HEK293 (cell line): ENCODE measurements at regions not wholly inside any gene's neighbourhood (a gene's known extent, or its start where the extent isn't known, plus 50 kb on each side); places are given as distances from the start of the nearest gene placed in this dataset.

ENCODE experiments used
- CTCF ChIA-PET: fragments of 350-600 bp; formaldehyde crosslinking; extraction: SDS; loops from one replicate; lab custom pipeline; 2021; ENCODE audit warnings: antibody characterized with exemption; lab: Yijun Ruan, JAX
- POLR2A ChIA-PET: fragments of 300-600 bp; formaldehyde crosslinking; extraction: SDS; loops from one replicate; lab custom pipeline; 2020; ENCODE audit warnings: antibody characterized with exemption, inconsistent platforms; lab: Yijun Ruan, JAX
- H3K27ac ChIP-seq: fragments of 200-500 bp; sonication (Bioruptor generic); 2 replicates; pipeline ENCODE4 v1.5.1; 2014; ENCODE audit warnings: low read depth, low read length, control low read depth, inconsistent platforms; ENCODE audit errors: extremely low read depth
- H3K36me3 ChIP-seq, 2 experiments: fragments of 200-500 bp in 1 of 2; sonication (Bioruptor generic) in 1 of 2; 1 replicate in 1 of 2; 2 replicates in 1 of 2; pipeline ENCODE4 v1.5.1; 2014 to 2017; ENCODE audit warnings: inconsistent platforms in 2 of 2, low read length in 2 of 2; ENCODE audit not compliant: control insufficient read depth in 2 of 2, insufficient read depth in 1 of 2
- H3K4me1 ChIP-seq: fragments of 200-500 bp; sonication (Bioruptor generic); 2 replicates; pipeline ENCODE4 v1.5.1; 2014; ENCODE audit warnings: mild to moderate bottlenecking, low read length, inconsistent platforms; ENCODE audit not compliant: control insufficient read depth, insufficient read depth
- H3K4me3 ChIP-seq: 2 replicates; pipeline ENCODE4 v1.5.1; 2011; ENCODE audit warnings: low read depth, mild to moderate bottlenecking, control low read depth, low read length, moderate library complexity
- H3K9me3 ChIP-seq: fragments of 200-500 bp; sonication (Bioruptor generic); 2 replicates; pipeline ENCODE4 v1.5.1; 2014; ENCODE audit warnings: low read depth, low read length, inconsistent platforms; ENCODE audit not compliant: control insufficient read depth, insufficient read depth
- FEZF1 ChIP-seq: fragments of 450-650 bp; formaldehyde crosslinking; IDR thresholded peaks from 2 replicates; pipeline ENCODE4 v1.5.1; 2016; ENCODE audit warnings: missing biosample characterization, missing genetic modification characterization
- GLIS1 ChIP-seq: fragments of 450-650 bp; formaldehyde crosslinking; IDR thresholded peaks from 2 replicates; pipeline ENCODE4 v1.5.1; 2016; ENCODE audit warnings: missing biosample characterization, missing genetic modification characterization
- RBAK ChIP-seq: fragments of 450-650 bp; formaldehyde crosslinking; IDR thresholded peaks from 2 replicates; pipeline ENCODE4 v1.5.1; 2016; ENCODE audit warnings: missing biosample characterization, missing genetic modification characterization
- ZBTB20 ChIP-seq: fragments of 450-650 bp; formaldehyde crosslinking; IDR thresholded peaks from 2 replicates; pipeline ENCODE4 v1.5.1; 2016; ENCODE audit warnings: missing biosample characterization, missing genetic modification characterization
- ZBTB21 ChIP-seq: fragments of 450-650 bp; formaldehyde crosslinking; IDR thresholded peaks from 2 replicates; pipeline ENCODE4 v1.5.1; 2017; ENCODE audit warnings: missing biosample characterization, missing genetic modification characterization
- ZIC2 ChIP-seq: fragments of 450-650 bp; formaldehyde crosslinking; IDR thresholded peaks from 2 replicates; pipeline ENCODE4 v1.5.1; 2016; ENCODE audit warnings: missing biosample characterization, missing genetic modification characterization
- ZNF157 ChIP-seq: fragments of 450-650 bp; formaldehyde crosslinking; IDR thresholded peaks from 2 replicates; pipeline ENCODE4 v1.5.1; 2016; ENCODE audit warnings: missing biosample characterization, missing genetic modification characterization
- ZNF16 ChIP-seq: fragments of 450-650 bp; formaldehyde crosslinking; IDR thresholded peaks from 2 replicates; pipeline ENCODE4 v1.5.1; 2016; ENCODE audit warnings: low read depth, missing biosample characterization, missing genetic modification characterization
- ZNF24 ChIP-seq: fragments of 450-650 bp; formaldehyde crosslinking; IDR thresholded peaks from 2 replicates; pipeline ENCODE4 v1.5.1; 2016; ENCODE audit warnings: missing biosample characterization, missing genetic modification characterization
- ZNF248 ChIP-seq: fragments of 450-650 bp; formaldehyde crosslinking; IDR thresholded peaks from 2 replicates; pipeline ENCODE4 v1.5.1; 2017; ENCODE audit warnings: missing biosample characterization, missing genetic modification characterization
- ZNF639 ChIP-seq: fragments of 450-650 bp; formaldehyde crosslinking; IDR thresholded peaks from 2 replicates; pipeline ENCODE4 v1.5.1; 2016; ENCODE audit warnings: missing biosample characterization, missing genetic modification characterization
- TF ChIP-seq, protein P1 (sequence below): fragments of 450-650 bp; formaldehyde crosslinking; IDR thresholded peaks from 2 replicates; pipeline ENCODE4 v1.5.1; 2016; ENCODE audit warnings: missing biosample characterization, missing genetic modification characterization

GRCh38 chr11:70522593-70523311, 124.4 kb downstream of the CTTN start:
- CTCF ChIA-PET: no interaction called here
- Histone ChIP-seq H3K27ac (no peak overlapping the region), H3K4me1 (no peaks in the 10 kb centered on the region), H3K4me3 (no peak overlapping the region), H3K9me3 (no peaks in the 10 kb centered on the region), H3K36me3 (no peaks in the 10 kb centered on the region)
- POLR2A ChIA-PET: no interaction called here
- TF ChIP-seq ZIC2 (tag by site-specific recombination): peak; percentile 97
- peak; percentile 54 for TF ChIP-seq ZBTB20 (tag by site-specific recombination)
- TF ChIP-seq GLIS1 (tag by site-specific recombination): peak; percentile 31; the same call in 1 of the 2 replicates
- no peak for TF ChIP-seq ZNF16
- TF ChIP-seq, all 188 proteins: peak for 3

DNA sequence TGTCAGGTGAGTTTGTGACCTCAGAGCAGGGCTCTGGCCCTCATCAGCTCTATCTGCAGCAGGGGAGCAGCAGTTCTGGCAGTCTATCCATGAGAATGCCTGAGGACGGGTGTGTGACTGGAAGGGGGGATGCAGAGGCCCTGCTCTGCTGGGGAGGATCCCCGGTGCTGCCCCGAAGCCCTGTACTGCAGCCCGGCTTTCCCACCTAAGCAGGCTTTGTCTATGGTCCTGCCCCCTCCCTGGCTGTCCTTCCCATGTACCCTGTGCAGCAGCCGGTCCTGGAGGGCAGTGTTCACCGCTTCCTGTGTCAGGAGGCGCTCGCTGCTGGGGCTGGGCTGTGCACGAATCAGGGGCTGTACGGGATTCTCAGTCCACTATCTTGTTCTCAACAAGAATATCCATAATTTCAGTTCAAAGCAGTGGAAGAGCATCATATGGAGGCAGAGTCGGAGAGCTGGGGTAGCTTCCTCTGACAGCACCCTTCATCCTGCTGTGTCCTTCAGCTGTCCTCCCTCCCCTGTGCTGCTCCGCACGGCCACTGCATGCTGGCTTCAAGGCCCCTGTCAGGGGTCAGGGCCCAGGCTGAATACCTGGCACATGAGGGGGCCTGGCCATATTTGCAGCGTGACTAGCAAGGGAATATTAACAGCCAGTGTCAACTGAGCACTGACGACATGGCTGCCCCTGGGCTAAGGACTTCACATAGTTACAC, 125.2 kb downstream of the CTTN start:
- POLR2A ChIA-PET: no interaction called here
- H3K4me3 ChIP-seq: no peak overlapping the region
- no peaks in the 10 kb centered on the region for H3K4me1 ChIP-seq
- no peaks in the 10 kb centered on the region for H3K36me3 ChIP-seq
- H3K9me3 ChIP-seq: no peaks in the 10 kb centered on the region
- TF ChIP-seq, protein P1, sequence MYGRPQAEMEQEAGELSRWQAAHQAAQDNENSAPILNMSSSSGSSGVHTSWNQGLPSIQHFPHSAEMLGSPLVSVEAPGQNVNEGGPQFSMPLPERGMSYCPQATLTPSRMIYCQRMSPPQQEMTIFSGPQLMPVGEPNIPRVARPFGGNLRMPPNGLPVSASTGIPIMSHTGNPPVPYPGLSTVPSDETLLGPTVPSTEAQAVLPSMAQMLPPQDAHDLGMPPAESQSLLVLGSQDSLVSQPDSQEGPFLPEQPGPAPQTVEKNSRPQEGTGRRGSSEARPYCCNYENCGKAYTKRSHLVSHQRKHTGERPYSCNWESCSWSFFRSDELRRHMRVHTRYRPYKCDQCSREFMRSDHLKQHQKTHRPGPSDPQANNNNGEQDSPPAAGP (tag by site-specific recombination): no peak
- TF ChIP-seq ZNF639 (tag by site-specific recombination) (no peak), ZIC2 (tag by site-specific recombination) (peak; percentile 45), ZNF248 (tag by site-specific recombination) (no peak), RBAK (tag by site-specific recombination) (no peak), ZBTB20 (tag by site-specific recombination) (0 out of 2 replicates have a peak, but pooled peaks have one; percentile 5)
- CTCF ChIA-PET: interaction anchor here (0.5 kb wide), 1 partner anchor 110 kb away, joined by 4 read pairs; no protein-coding TSS in a partner anchor
- H3K27ac ChIP-seq: no peak overlapping the region

- no peak overlapping the region for H3K27ac ChIP-seq
- no peak overlapping the region for H3K4me3 ChIP-seq
- TF ChIP-seq ZBTB21 (no peak), ZNF157 (tag by site-specific recombination) (peak; percentile 92)
- H3K36me3 ChIP-seq: no peaks in the 10 kb centered on the region
- ChIA-PET CTCF (interaction anchor here (0.5 to 1.0 kb wide), 2 partner anchors 13 to 109 kb away, joined by 3 to 4 read pairs; no protein-coding TSS in a partner anchor), POLR2A (interaction anchor here (0.5 kb wide), 1 partner anchor 12 kb away, joined by 3 read pairs; no protein-coding TSS in a partner anchor)
- no peaks in the 10 kb centered on the region for H3K4me1 ChIP-seq
- H3K9me3 ChIP-seq: no peaks in the 10 kb centered on the region
Observed at GRCh38 chr11:70524096-70524922, 126.0 kb downstream of the CTTN start.

DNA sequence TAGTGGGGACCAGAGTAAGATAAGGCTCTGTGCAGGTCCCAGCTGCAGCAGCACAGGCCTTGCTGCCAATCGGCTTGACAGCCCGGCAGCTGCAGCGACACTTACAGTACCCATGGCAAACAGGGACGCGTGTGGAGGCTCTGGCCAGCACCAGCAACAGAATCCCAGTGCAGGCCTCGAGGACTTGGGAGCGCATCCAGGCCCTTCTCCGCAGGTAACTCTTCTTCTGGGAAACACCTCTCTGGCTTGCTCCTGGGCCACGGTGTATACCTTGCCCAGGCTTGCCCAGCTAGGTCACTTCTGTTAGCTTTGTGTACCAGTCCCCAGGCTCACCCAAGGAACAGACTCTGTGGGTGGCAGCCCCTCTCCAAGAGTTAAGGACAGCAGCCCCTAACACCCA, 126.7 kb downstream of the CTTN start:
- ChIA-PET POLR2A (interaction anchor here (0.5 kb wide), 1 partner anchor 12 kb away, joined by 3 read pairs; no protein-coding TSS in a partner anchor), CTCF (interaction anchor here (1.0 kb wide), 1 partner anchor 13 kb away, joined by 3 read pairs; no protein-coding TSS in a partner anchor)
- Histone ChIP-seq H3K4me1 (no peaks in the 10 kb centered on the region), H3K27ac (no peak overlapping the region)
- TF ChIP-seq GLIS1 (tag by site-specific recombination) (no peak), FEZF1 (no peak), ZNF24 (no peak)
- TF ChIP-seq, all 188 proteins: peak for 0
- Histone ChIP-seq H3K4me3 (no peak overlapping the region), H3K36me3 (no peaks in the 10 kb centered on the region), H3K9me3 (no peaks in the 10 kb centered on the region)
